H1 (cell line): ENCODE measurements at regions not wholly inside any gene's neighbourhood (a gene's known extent, or its start where the extent isn't known, plus 50 kb on each side); places are given as distances from the start of the nearest gene placed in this dataset.

ENCODE experiments used
- CTCF ChIA-PET: fragments of 300-600 bp; sonication (Branson Sonifier 250); formaldehyde crosslinking; loops from one replicate; lab custom pipeline; 2021; ENCODE audit not compliant: partially characterized antibody; lab: Charles Lee
- POLR2A ChIA-PET: fragments of 300-600 bp; sonication (Branson Sonifier 250); formaldehyde crosslinking; loops from one replicate; lab custom pipeline; 2021; ENCODE audit warnings: inconsistent platforms; ENCODE audit not compliant: partially characterized antibody; lab: Charles Lee
- DNase-seq, 2 experiments: peaks; one replicate each; pipeline versions ENCODE4 v3.0.0 to v3.0.0-alpha.2; 2010 to 2022; ENCODE audit warnings: low spot score in 2 of 2, low read depth in 1 of 2, mixed read lengths in 1 of 2
- FAIRE-seq: peaks from 2 replicates; lab custom pipeline; 2011; peaks lifted over from hg19 to GRCh38; lab: Jason Lieb, UNC
- H2AFZ ChIP-seq: 2 replicates; pipeline ENCODE4 v1.8.1; 2012; ENCODE audit warnings: low read length, inconsistent platforms
- H2AK5ac ChIP-seq: 2 replicates; pipeline ENCODE4 v1.6.1; 2013; ENCODE audit warnings: low read depth, low read length
- H2BK120ac ChIP-seq: replicated peaks from 2 replicates; pipeline ENCODE3; 2013; ENCODE audit warnings: low read depth, low read length, inconsistent platforms
- H2BK12ac ChIP-seq: 2 replicates; pipeline ENCODE4 v1.6.1; 2013; ENCODE audit warnings: low read depth, low read length
- H2BK15ac ChIP-seq: 2 replicates; pipeline ENCODE4 v1.6.1; 2013; ENCODE audit warnings: low read length
- H2BK20ac ChIP-seq: 2 replicates; pipeline ENCODE4 v1.6.1; 2013; ENCODE audit warnings: low read length
- H2BK5ac ChIP-seq: 2 replicates; pipeline ENCODE4 v1.6.1; 2013; ENCODE audit warnings: low read depth, low read length
- H3K14ac ChIP-seq: 2 replicates; pipeline ENCODE4 v1.6.1; 2013; ENCODE audit warnings: inconsistent platforms; ENCODE audit not compliant: insufficient read length
- H3K18ac ChIP-seq: 2 replicates; pipeline ENCODE4 v1.6.1; 2013; ENCODE audit warnings: low read length; ENCODE audit errors: extremely low read depth
- H3K23ac ChIP-seq: 2 replicates; pipeline ENCODE4 v1.6.1; 2013; ENCODE audit warnings: inconsistent platforms; ENCODE audit not compliant: insufficient read length
- H3K23me2 ChIP-seq: 2 replicates; pipeline ENCODE4 v1.6.1; 2013; ENCODE audit warnings: low read depth, low read length
- H3K27ac ChIP-seq: 2 replicates; pipeline ENCODE4 v1.6.1; 2011; ENCODE audit warnings: low read depth, low read length, inconsistent platforms
- H3K27me3 ChIP-seq, 4 experiments: replicated peaks in 1 of 4; 1 replicate in 1 of 4; 2 replicates in 3 of 4; pipeline versions ENCODE4 v1.6.1 to v1.8.1; 2011 to 2013; ENCODE audit warnings: low read length in 3 of 4, mild to moderate bottlenecking in 3 of 4, inconsistent platforms in 2 of 4, mixed read lengths in 2 of 4, moderate library complexity in 1 of 4; ENCODE audit not compliant: control insufficient read depth in 3 of 4, insufficient read depth in 3 of 4; ENCODE audit errors: extremely low read depth in 1 of 4
- H3K36me3 ChIP-seq, 4 experiments: 2 replicates each; pipeline versions ENCODE4 v1.6.1 to v1.8.1; 2011 to 2013; ENCODE audit warnings: mild to moderate bottlenecking in 4 of 4, low read length in 3 of 4, moderate library complexity in 2 of 4, control low read depth in 1 of 4, inconsistent platforms in 1 of 4; ENCODE audit not compliant: insufficient read depth in 4 of 4, control insufficient read depth in 2 of 4
- H3K4ac ChIP-seq: replicated peaks from 2 replicates; pipeline ENCODE3; 2013; ENCODE audit warnings: low read length, low read depth, mixed read lengths, inconsistent platforms; ENCODE audit not compliant: insufficient read length
- H3K4me1 ChIP-seq, 4 experiments: replicated peaks in 1 of 4; 1 replicate in 1 of 4; 2 replicates in 3 of 4; pipeline versions ENCODE4 v1.6.1 to v1.8.1; 2011 to 2013; ENCODE audit warnings: low read length in 3 of 4, inconsistent platforms in 2 of 4, mixed read lengths in 1 of 4; ENCODE audit not compliant: insufficient read depth in 4 of 4, control insufficient read depth in 3 of 4
- H3K4me2 ChIP-seq, 2 experiments: 2 replicates each; pipeline versions ENCODE4 v1.6.1 to v1.8.1; 2011 to 2013; ENCODE audit warnings: low read depth in 2 of 2, low read length in 2 of 2, control low read depth in 1 of 2, inconsistent platforms in 1 of 2, mild to moderate bottlenecking in 1 of 2; ENCODE audit not compliant: insufficient read depth in 1 of 2
- H3K4me3 ChIP-seq, 4 experiments: fragments of 200-600, 300-600 bp in 1 of 4; sonication (generic), shearing (Covaris generic), sonication (Bioruptor Twin) in 1 of 4; 2 replicates each; pipeline versions ENCODE4 v1.5.1 to v1.8.1; 2011 to 2016; ENCODE audit warnings: low read length in 4 of 4, low read depth in 3 of 4, control low read depth in 2 of 4, inconsistent platforms in 2 of 4, mild to moderate bottlenecking in 2 of 4, mixed read lengths in 1 of 4, moderate library complexity in 1 of 4; ENCODE audit not compliant: insufficient read depth in 2 of 4; ENCODE audit errors: extremely low read depth in 1 of 4
- H3K56ac ChIP-seq: replicated peaks from 2 replicates; pipeline ENCODE3; 2013; ENCODE audit warnings: low read depth, mild to moderate bottlenecking, mixed read lengths, low read length, inconsistent platforms; ENCODE audit not compliant: insufficient read length
- H3K79me1 ChIP-seq: 2 replicates; pipeline ENCODE4 v1.6.1; 2013; ENCODE audit warnings: low read depth, low read length, control low read depth
- H3K79me2 ChIP-seq, 2 experiments: 2 replicates each; pipeline versions ENCODE4 v1.6.1 to v1.8.1; 2012 to 2013; ENCODE audit warnings: low read length in 2 of 2, mild to moderate bottlenecking in 2 of 2, inconsistent platforms in 1 of 2; ENCODE audit not compliant: insufficient read depth in 2 of 2, control insufficient read depth in 1 of 2
- H3K9ac ChIP-seq, 4 experiments: replicated peaks in 1 of 4; 1 replicate in 1 of 4; 2 replicates in 3 of 4; pipeline versions ENCODE4 v1.6.1 to v1.8.1; 2011 to 2013; ENCODE audit warnings: low read depth in 3 of 4, low read length in 3 of 4, control low read depth in 2 of 4, mild to moderate bottlenecking in 2 of 4, moderate library complexity in 2 of 4, inconsistent platforms in 1 of 4; ENCODE audit errors: extremely low read depth in 1 of 4
- H3K9me3 ChIP-seq, 2 experiments: 2 replicates each; pipeline versions ENCODE4 v1.6.1 to v1.8.1; 2012 to 2013; ENCODE audit warnings: mild to moderate bottlenecking in 2 of 2, moderate library complexity in 2 of 2, control low read depth in 1 of 2, inconsistent platforms in 1 of 2, low read depth in 1 of 2, low read length in 1 of 2, mixed read lengths in 1 of 2; ENCODE audit not compliant: insufficient read depth in 2 of 2
- H4K20me1 ChIP-seq, 2 experiments: replicated peaks in 1 of 2; 2 replicates each; pipeline versions ENCODE3 to v1.8.1; 2011 to 2013; ENCODE audit warnings: inconsistent platforms in 2 of 2, low read length in 2 of 2, mild to moderate bottlenecking in 1 of 2; ENCODE audit not compliant: insufficient read depth in 2 of 2, control insufficient read depth in 1 of 2
- H4K5ac ChIP-seq: 2 replicates; pipeline ENCODE4 v1.6.1; 2013; ENCODE audit warnings: low read length, low read depth, mixed read lengths, inconsistent platforms; ENCODE audit not compliant: insufficient read length
- H4K8ac ChIP-seq: 2 replicates; pipeline ENCODE4 v1.8.0; 2013; ENCODE audit warnings: mild to moderate bottlenecking, moderate library complexity, low read length, inconsistent platforms; ENCODE audit not compliant: insufficient read depth; ENCODE audit errors: extremely low read depth
- H4K91ac ChIP-seq: replicated peaks from 2 replicates; pipeline ENCODE3; 2013; ENCODE audit warnings: low read length, mixed read lengths, inconsistent platforms; ENCODE audit not compliant: insufficient read length
- ASH2L ChIP-seq: fragments of 200-600, 300-600 bp; sonication (generic); IDR thresholded peaks from one replicate; pipeline ENCODE4 v1.7.1; 2017; ENCODE audit warnings: low read length
- BCL11A ChIP-seq, 2 experiments: IDR thresholded peaks; one replicate each; pipeline ENCODE4 v1.6.1; 2011; ENCODE audit warnings: low read depth in 2 of 2, low read length in 2 of 2, mild to moderate bottlenecking in 2 of 2
- CBX8 ChIP-seq: fragments of 300-800, 300-1000 bp; sonication (generic); IDR thresholded peaks from 2 replicates; pipeline ENCODE4 v1.7.1; 2016; ENCODE audit warnings: low read depth, low read length, borderline replicate concordance
- CHD2 ChIP-seq: IDR thresholded peaks from 2 replicates; pipeline ENCODE4 v1.6.1; 2012; ENCODE audit warnings: low read length, improper control_type of control experiment
- CREB1 ChIP-seq: IDR thresholded peaks from 2 replicates; pipeline ENCODE4 v1.6.1; 2012; ENCODE audit warnings: inconsistent platforms
- EP300 ChIP-seq, 2 experiments: IDR thresholded peaks; 1 replicate in 1 of 2; 2 replicates in 1 of 2; pipeline ENCODE4 v1.6.1; 2011 to 2012; ENCODE audit warnings: low read depth in 2 of 2, low read length in 2 of 2, mild to moderate bottlenecking in 2 of 2, borderline replicate concordance in 1 of 2, inconsistent platforms in 1 of 2, moderate library complexity in 1 of 2
- GTF2F1 ChIP-seq: IDR thresholded peaks from 2 replicates; pipeline ENCODE4 v1.6.1; 2012; ENCODE audit warnings: low read depth, low read length, improper control_type of control experiment, borderline replicate concordance
- JUN ChIP-seq: IDR thresholded peaks from 2 replicates; pipeline ENCODE4 v1.6.1; 2011; ENCODE audit warnings: low read depth, mild to moderate bottlenecking, improper control_type of control experiment, low read length
- KDM4A ChIP-seq: IDR thresholded peaks from one replicate; pipeline ENCODE4 v1.7.1; 2012; ENCODE audit warnings: low read depth, mild to moderate bottlenecking, moderate library complexity, low read length, inconsistent platforms; ENCODE audit not compliant: severe bottlenecking
- TAF7 ChIP-seq: optimal IDR thresholded peaks from 2 replicates; pipeline ENCODE3; 2011; ENCODE audit warnings: low read depth, mild to moderate bottlenecking, inconsistent platforms, low read length, moderate library complexity, borderline replicate concordance
- TEAD4 ChIP-seq: IDR thresholded peaks from 2 replicates; pipeline ENCODE4 v1.6.1; 2012; ENCODE audit warnings: low read depth, low read length, inconsistent platforms, mixed read lengths
- YY1 ChIP-seq: IDR thresholded peaks from 2 replicates; pipeline ENCODE4 v1.6.1; 2011; ENCODE audit warnings: low read depth, mild to moderate bottlenecking, low read length
- WGBS, 2 experiments: shearing (Covaris generic) in 1 of 2; methylation state at CpG; one replicate each; pipeline versions ENCODE4 v1.1.6 to v1.1.7; 2013 to 2015; ENCODE audit warnings: low lambda C conversion rate in 2 of 2, mixed read lengths in 2 of 2, inconsistent platforms in 1 of 2, low coverage in 1 of 2, missing lambda C conversion rate in 1 of 2; ENCODE audit not compliant: insufficient replicate concordance in 2 of 2, insufficient coverage in 1 of 2, insufficient read length in 1 of 2; ENCODE audit errors: extremely low coverage in 1 of 2, missing lambda C conversion rate in 1 of 2; 5-methylcytosine and 5-hydroxymethylcytosine counted together
- TF ChIP-seq, protein P1 (sequence below): IDR thresholded peaks from 2 replicates; pipeline ENCODE4 v1.6.1; 2012; ENCODE audit warnings: inconsistent platforms
- TF ChIP-seq, protein P2 (sequence below): IDR thresholded peaks from 2 replicates; pipeline ENCODE4 v1.6.1; 2011; ENCODE audit warnings: low read depth, mild to moderate bottlenecking, low read length; ENCODE audit not compliant: insufficient read depth

DNA sequence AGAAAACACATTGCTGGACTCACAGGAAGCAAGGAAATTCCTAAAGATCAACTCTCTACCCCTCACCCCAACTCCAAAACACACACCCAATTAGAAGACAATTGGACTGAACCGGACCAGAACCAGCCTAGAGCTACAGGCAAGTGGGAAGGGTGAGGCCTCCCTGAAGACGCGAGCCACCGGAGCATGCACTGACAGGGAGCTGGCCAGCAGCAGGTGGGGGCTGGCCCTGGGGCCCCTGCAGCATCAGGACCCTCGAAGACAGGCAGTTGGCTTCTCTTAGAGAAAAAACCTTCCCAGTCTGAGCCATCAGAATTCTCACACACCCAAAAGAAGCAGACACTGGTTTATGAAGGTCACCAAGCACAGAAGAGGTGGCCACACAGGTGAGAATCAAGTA, 209.5 kb upstream of the DIO3 start:
- DNase-seq, result peak in 1 of 2 experiments; percentile 26
- H3K56ac ChIP-seq, result no peak overlapping the region
- no peak overlapping the region for H3K9ac ChIP-seq
- H3K14ac ChIP-seq, result no peak overlapping the region
- no peak overlapping the region for H3K4me3 ChIP-seq
- H3K18ac ChIP-seq, result no peak overlapping the region
- no peak for FAIRE-seq
- no peaks in the 10 kb centered on the region for H3K23me2 ChIP-seq
- no peak overlapping the region for H3K4me2 ChIP-seq
- no peak overlapping the region for H4K91ac ChIP-seq
- 93% methylated on average over 5 of the region's 5 CpGs; no CpG with 5 or more reads in 1 of the 2 experiments for whole genome bisulfite sequencing, 2 experiments
- CTCF ChIA-PET, result interaction anchor here (1.5 kb wide), 1 partner anchor 16 kb away, joined by 3 read pairs; no protein-coding TSS in a partner anchor
- H3K36me3 ChIP-seq, result no peaks in the 10 kb centered on the region
- POLR2A ChIA-PET, result no interaction called here
- H4K8ac ChIP-seq, result no peak overlapping the region
- no peak overlapping the region for H2BK20ac ChIP-seq
- H3K9me3 ChIP-seq, result peaks cover 0 to 10% of the 10 kb centered on the region in 2 experiments; a peak in 1 of 4 replicates
- H3K79me1 ChIP-seq, result no peaks in the 10 kb centered on the region
- no peak overlapping the region for H2AFZ ChIP-seq
- H3K4me1 ChIP-seq, result no peaks in the 10 kb centered on the region
- H2BK15ac ChIP-seq, result no peak overlapping the region
- no peak overlapping the region for H2BK12ac ChIP-seq
- peaks cover 0 to 2% of the 10 kb centered on the region in 2 experiments for H4K20me1 ChIP-seq
- no peaks in the 10 kb centered on the region for H3K27me3 ChIP-seq
- H3K4ac ChIP-seq, result no peak overlapping the region
- H3K23ac ChIP-seq, result no peak overlapping the region
- no peak overlapping the region for H2BK5ac ChIP-seq
- no peak overlapping the region for H2BK120ac ChIP-seq
- H4K5ac ChIP-seq, result no peak overlapping the region
- H3K79me2 ChIP-seq, result no peaks in the 10 kb centered on the region
- H2AK5ac ChIP-seq, result no peak overlapping the region
- H3K27ac ChIP-seq, result no peak overlapping the region
- no peak for TF ChIP-seq KDM4A
- no peak for TF ChIP-seq TAF7
- no peak for TF ChIP-seq YY1
- TF ChIP-seq JUN, result no peak
- no peak for TF ChIP-seq GTF2F1
- TF ChIP-seq, protein P1, sequence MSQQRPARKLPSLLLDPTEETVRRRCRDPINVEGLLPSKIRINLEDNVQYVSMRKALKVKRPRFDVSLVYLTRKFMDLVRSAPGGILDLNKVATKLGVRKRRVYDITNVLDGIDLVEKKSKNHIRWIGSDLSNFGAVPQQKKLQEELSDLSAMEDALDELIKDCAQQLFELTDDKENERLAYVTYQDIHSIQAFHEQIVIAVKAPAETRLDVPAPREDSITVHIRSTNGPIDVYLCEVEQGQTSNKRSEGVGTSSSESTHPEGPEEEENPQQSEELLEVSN, result no peak
- no peak for TF ChIP-seq ASH2L
- TF ChIP-seq, protein P2, sequence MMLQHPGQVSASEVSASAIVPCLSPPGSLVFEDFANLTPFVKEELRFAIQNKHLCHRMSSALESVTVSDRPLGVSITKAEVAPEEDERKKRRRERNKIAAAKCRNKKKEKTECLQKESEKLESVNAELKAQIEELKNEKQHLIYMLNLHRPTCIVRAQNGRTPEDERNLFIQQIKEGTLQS, result no peak
- no peak for TF ChIP-seq BCL11A (IDR thresholded peaks at IDR 0.05; ENCODE audit: low read depth in 2 of 2, low read length in 2 of 2)
- TF ChIP-seq EP300 (IDR thresholded peaks at IDR 0.05; ENCODE audit: borderline replicate concordance in 1 of 2, low read depth in 2 of 2, low read length in 2 of 2), result no peak
- TF ChIP-seq TEAD4, result no peak
- no peak for TF ChIP-seq CBX8
- no peak for TF ChIP-seq CHD2
- no peak for TF ChIP-seq CREB1
